ENCODE measurements at regions not wholly inside any gene's neighbourhood (a gene's known extent, or its start where the extent isn't known, plus 50 kb on each side); places are given as distances from the start of the nearest gene placed in this dataset.

GRCh38 chr11:69566001-69566400, 75.0 kb upstream of the CCND1 start:
- no peak overlapping the region for H3K27ac ChIP-seq
- no peaks in the 10 kb centered on the region for H3K4me1 ChIP-seq
- TF ChIP-seq CTCF (IDR thresholded peaks at IDR 0.05), result no peak
- no peaks in the 10 kb centered on the region for H3K36me3 ChIP-seq
- H3K27me3 ChIP-seq, result no peaks in the 10 kb centered on the region
- intact Hi-C loops (cut with DNase I), result no loop called here
- no peak overlapping the region for H3K4me3 ChIP-seq
- DNase-seq (no peak), ATAC-seq (no peak)
- no peaks in the 10 kb centered on the region for H3K9me3 ChIP-seq

- Histone ChIP-seq H3K4me1 (no peaks in the 10 kb centered on the region), H3K9me3 (no peaks in the 10 kb centered on the region), H3K36me3 (no peaks in the 10 kb centered on the region), H3K27me3 (no peaks in the 10 kb centered on the region), H3K27ac (no peak overlapping the region), H3K4me3 (no peak overlapping the region)
- ATAC-seq (peak; percentile 46), DNase-seq (no peak)
- intact Hi-C loops (cut with DNase I), result no loop called here
- TF ChIP-seq CTCF (IDR thresholded peaks at IDR 0.05), result no peak
Observed at GRCh38 chr11:69567951-69568808, 72.8 kb upstream of the CCND1 start.

- Histone ChIP-seq H3K36me3 (no peaks in the 10 kb centered on the region), H3K27me3 (no peaks in the 10 kb centered on the region), H3K4me1 (no peaks in the 10 kb centered on the region), H3K9me3 (no peaks in the 10 kb centered on the region), H3K4me3 (no peak overlapping the region), H3K27ac (no peak overlapping the region)
- DNase-seq (no peak), ATAC-seq (no peak)
- TF ChIP-seq CTCF (IDR thresholded peaks at IDR 0.05), result no peak
- intact Hi-C loops (cut with DNase I), result no loop called here
Observed at GRCh38 chr11:69568809-69569097, 72.2 kb upstream of the CCND1 start.

GRCh38 chr11:69569306-69570200, 71.4 kb upstream of the CCND1 start:
- DNase-seq (no peak), ATAC-seq (no peak)
- Histone ChIP-seq H3K9me3 (no peaks in the 10 kb centered on the region), H3K4me3 (no peak overlapping the region), H3K27me3 (no peaks in the 10 kb centered on the region), H3K4me1 (no peaks in the 10 kb centered on the region), H3K27ac (no peak overlapping the region), H3K36me3 (no peaks in the 10 kb centered on the region)
- TF ChIP-seq CTCF (IDR thresholded peaks at IDR 0.05), result no peak
- intact Hi-C loops (cut with DNase I), result no loop called here

GRCh38 chr11:69572233-69572860, 68.6 kb upstream of the CCND1 start:
- Histone ChIP-seq H3K4me3 (no peak overlapping the region), H3K27me3 (no peaks in the 10 kb centered on the region), H3K27ac (no peak overlapping the region), H3K4me1 (no peaks in the 10 kb centered on the region), H3K9me3 (no peaks in the 10 kb centered on the region), H3K36me3 (no peaks in the 10 kb centered on the region)
- no peak for TF ChIP-seq CTCF (IDR thresholded peaks at IDR 0.05)
- ATAC-seq (no peak), DNase-seq (no peak)
- intact Hi-C loops (cut with DNase I), result no loop called here
